Neural cell (in vitro differentiated cells): ENCODE measurements at regions not wholly inside any gene's neighbourhood (a gene's known extent, or its start where the extent isn't known, plus 50 kb on each side); places are given as distances from the start of the nearest gene placed in this dataset.

Experiments used
- H2AFZ ChIP-seq: fragments of 200-600, 300-800 bp; sonication (generic), shearing (Covaris generic); 2 replicates; pipeline ENCODE4 v1.6.0; 2014; ENCODE audit warnings: low read depth, mild to moderate bottlenecking, antibody characterized with exemption, low read length, moderate library complexity
- H3F3A ChIP-seq: fragments of 200-600 bp; shearing (Covaris generic); 2 replicates; pipeline ENCODE4 v1.6.1; 2016; ENCODE audit warnings: mild to moderate bottlenecking, moderate library complexity, mixed read lengths, antibody characterized with exemption, low read length; ENCODE audit not compliant: insufficient read depth, poor library complexity, severe bottlenecking
- H3K27ac ChIP-seq: fragments of 200-600, 300-800 bp; sonication (generic), shearing (Covaris generic); 2 replicates; pipeline ENCODE4 v1.5.1; 2014; ENCODE audit warnings: mild to moderate bottlenecking, low read length, moderate library complexity
- H3K27me3 ChIP-seq: fragments of 300-800, 200-600 bp; sonication (generic), shearing (Covaris generic); 2 replicates; pipeline ENCODE4 v1.6.0; 2014; ENCODE audit warnings: mild to moderate bottlenecking, low read depth, low read length, moderate library complexity; ENCODE audit not compliant: insufficient read depth
- H3K36me3 ChIP-seq: fragments of 300-800, 200-600 bp; sonication (generic), shearing (Covaris generic); 2 replicates; pipeline ENCODE4 v1.5.1; 2014; ENCODE audit warnings: mild to moderate bottlenecking, antibody characterized with exemption, low read length, moderate library complexity; ENCODE audit not compliant: insufficient read depth
- H3K4me2 ChIP-seq: fragments of 300-800, 200-600 bp; sonication (generic), shearing (Covaris generic); 2 replicates; pipeline ENCODE4 v1.6.0; 2014; ENCODE audit warnings: mild to moderate bottlenecking, low read length
- H3K4me3 ChIP-seq: fragments of 300-800, 200-600 bp; sonication (generic), shearing (Covaris generic); 2 replicates; pipeline ENCODE4 v1.5.1; 2014; ENCODE audit warnings: mild to moderate bottlenecking, low read length, moderate library complexity
- H3K79me2 ChIP-seq: fragments of 200-600 bp; shearing (Covaris generic); replicated peaks from 2 replicates; pipeline ENCODE4 v1.6.0; 2014; ENCODE audit warnings: mild to moderate bottlenecking, low read length, moderate library complexity; ENCODE audit not compliant: insufficient read depth
- H3K9ac ChIP-seq: fragments of 300-800, 200-600 bp; sonication (generic), shearing (Covaris generic); 2 replicates; pipeline ENCODE4 v1.6.1; 2016; ENCODE audit warnings: mild to moderate bottlenecking, low read length, mixed read lengths
- H3K9me2 ChIP-seq: fragments of 200-600 bp; shearing (Covaris generic); 2 replicates; pipeline ENCODE4 v1.6.1; 2016; ENCODE audit warnings: mild to moderate bottlenecking, low read length, mixed read lengths; ENCODE audit not compliant: insufficient read depth
- H3K9me3 ChIP-seq: fragments of 200-600, 300-800 bp; sonication (generic), shearing (Covaris generic); 2 replicates; pipeline ENCODE4 v1.6.1; 2016; ENCODE audit warnings: mild to moderate bottlenecking, mixed run types, low read length, moderate library complexity, mixed read lengths
- H4K20me1 ChIP-seq: fragments of 200-600 bp; shearing (Covaris generic); 2 replicates; pipeline ENCODE4 v1.6.1; 2016; ENCODE audit warnings: mild to moderate bottlenecking, mixed run types; ENCODE audit not compliant: insufficient read depth
- EP300 ChIP-seq: fragments of 450-650 bp; conservative IDR thresholded peaks from 2 replicates; pipeline ENCODE4 v1.6.1; 2014; ENCODE audit warnings: antibody characterized with exemption, mild to moderate bottlenecking, moderate library complexity; ENCODE audit not compliant: poor library complexity, severe bottlenecking
- EZH2 ChIP-seq: fragments of 200-600, 300-800 bp; shearing (Covaris generic), sonication (generic); IDR thresholded peaks from 2 replicates; pipeline ENCODE4 v1.6.1; 2014; ENCODE audit warnings: antibody characterized with exemption, low read length, borderline replicate concordance, mild to moderate bottlenecking; ENCODE audit not compliant: insufficient read depth, poor library complexity, severe bottlenecking
- MXI1 ChIP-seq: fragments of 450-650 bp; conservative IDR thresholded peaks from 2 replicates; pipeline ENCODE4 v1.6.1; 2014; ENCODE audit warnings: antibody characterized with exemption, mild to moderate bottlenecking; ENCODE audit not compliant: poor library complexity, severe bottlenecking
- POLR2AphosphoS5 ChIP-seq: IDR thresholded peaks from 2 replicates; pipeline ENCODE4 v1.6.1; 2012
- RAD21 ChIP-seq: fragments of 450-650 bp; conservative IDR thresholded peaks from 2 replicates; pipeline ENCODE4 v1.6.1; 2014; ENCODE audit warnings: antibody characterized with exemption, mild to moderate bottlenecking, moderate library complexity
- SMC3 ChIP-seq: fragments of 450-650 bp; conservative IDR thresholded peaks from 2 replicates; pipeline ENCODE4 v1.6.1; 2014; ENCODE audit warnings: antibody characterized with exemption, mild to moderate bottlenecking, moderate library complexity; ENCODE audit not compliant: poor library complexity
- TAF1 ChIP-seq: IDR thresholded peaks from 2 replicates; pipeline ENCODE4 v1.6.1; 2012; ENCODE audit warnings: low read depth
- TF ChIP-seq, protein P1 (sequence below): IDR thresholded peaks from 2 replicates; pipeline ENCODE4 v1.6.1; 2012; ENCODE audit warnings: borderline replicate concordance
- TF ChIP-seq, protein P2 (sequence below): fragments of 450-650 bp; IDR thresholded peaks from 2 replicates; pipeline ENCODE4 v1.5.1; 2014; ENCODE audit warnings: antibody characterized with exemption, mild to moderate bottlenecking, moderate library complexity; ENCODE audit not compliant: poor library complexity, severe bottlenecking

DNA sequence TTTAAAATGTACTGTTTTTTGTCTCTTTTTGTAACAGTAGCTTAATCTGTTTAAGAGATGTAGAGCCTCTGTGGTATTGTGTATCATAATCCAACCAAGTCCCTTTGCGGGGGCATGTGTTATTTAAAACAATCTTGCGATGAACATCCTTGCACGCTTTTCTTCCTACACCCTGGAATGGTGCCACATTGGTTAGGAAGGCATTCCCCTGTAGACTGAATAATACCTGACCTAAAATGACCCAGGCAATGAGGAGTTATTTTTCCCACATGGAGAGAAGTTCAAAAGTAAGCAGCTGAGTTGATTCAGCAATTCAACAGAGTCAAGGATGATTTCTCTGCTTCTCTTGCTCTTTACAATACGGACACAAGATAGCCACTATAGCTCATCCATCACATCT is 142.0 kb upstream of the PMEPA1 start:
- H3K9me2 ChIP-seq: no peaks in the 10 kb centered on the region
- no peaks in the 10 kb centered on the region for H3K36me3 ChIP-seq
- H2AFZ ChIP-seq: no peak overlapping the region
- no peak overlapping the region for H3K27ac ChIP-seq
- TF ChIP-seq SMC3: no peak
- TF ChIP-seq MXI1: no peak
- no peak for TF ChIP-seq EZH2
- TF ChIP-seq TAF1: no peak
- TF ChIP-seq, protein P1, sequence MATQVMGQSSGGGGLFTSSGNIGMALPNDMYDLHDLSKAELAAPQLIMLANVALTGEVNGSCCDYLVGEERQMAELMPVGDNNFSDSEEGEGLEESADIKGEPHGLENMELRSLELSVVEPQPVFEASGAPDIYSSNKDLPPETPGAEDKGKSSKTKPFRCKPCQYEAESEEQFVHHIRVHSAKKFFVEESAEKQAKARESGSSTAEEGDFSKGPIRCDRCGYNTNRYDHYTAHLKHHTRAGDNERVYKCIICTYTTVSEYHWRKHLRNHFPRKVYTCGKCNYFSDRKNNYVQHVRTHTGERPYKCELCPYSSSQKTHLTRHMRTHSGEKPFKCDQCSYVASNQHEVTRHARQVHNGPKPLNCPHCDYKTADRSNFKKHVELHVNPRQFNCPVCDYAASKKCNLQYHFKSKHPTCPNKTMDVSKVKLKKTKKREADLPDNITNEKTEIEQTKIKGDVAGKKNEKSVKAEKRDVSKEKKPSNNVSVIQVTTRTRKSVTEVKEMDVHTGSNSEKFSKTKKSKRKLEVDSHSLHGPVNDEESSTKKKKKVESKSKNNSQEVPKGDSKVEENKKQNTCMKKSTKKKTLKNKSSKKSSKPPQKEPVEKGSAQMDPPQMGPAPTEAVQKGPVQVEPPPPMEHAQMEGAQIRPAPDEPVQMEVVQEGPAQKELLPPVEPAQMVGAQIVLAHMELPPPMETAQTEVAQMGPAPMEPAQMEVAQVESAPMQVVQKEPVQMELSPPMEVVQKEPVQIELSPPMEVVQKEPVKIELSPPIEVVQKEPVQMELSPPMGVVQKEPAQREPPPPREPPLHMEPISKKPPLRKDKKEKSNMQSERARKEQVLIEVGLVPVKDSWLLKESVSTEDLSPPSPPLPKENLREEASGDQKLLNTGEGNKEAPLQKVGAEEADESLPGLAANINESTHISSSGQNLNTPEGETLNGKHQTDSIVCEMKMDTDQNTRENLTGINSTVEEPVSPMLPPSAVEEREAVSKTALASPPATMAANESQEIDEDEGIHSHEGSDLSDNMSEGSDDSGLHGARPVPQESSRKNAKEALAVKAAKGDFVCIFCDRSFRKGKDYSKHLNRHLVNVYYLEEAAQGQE: no peak
- no peak for TF ChIP-seq RAD21
- no peak for TF ChIP-seq EP300
- TF ChIP-seq, protein P2, sequence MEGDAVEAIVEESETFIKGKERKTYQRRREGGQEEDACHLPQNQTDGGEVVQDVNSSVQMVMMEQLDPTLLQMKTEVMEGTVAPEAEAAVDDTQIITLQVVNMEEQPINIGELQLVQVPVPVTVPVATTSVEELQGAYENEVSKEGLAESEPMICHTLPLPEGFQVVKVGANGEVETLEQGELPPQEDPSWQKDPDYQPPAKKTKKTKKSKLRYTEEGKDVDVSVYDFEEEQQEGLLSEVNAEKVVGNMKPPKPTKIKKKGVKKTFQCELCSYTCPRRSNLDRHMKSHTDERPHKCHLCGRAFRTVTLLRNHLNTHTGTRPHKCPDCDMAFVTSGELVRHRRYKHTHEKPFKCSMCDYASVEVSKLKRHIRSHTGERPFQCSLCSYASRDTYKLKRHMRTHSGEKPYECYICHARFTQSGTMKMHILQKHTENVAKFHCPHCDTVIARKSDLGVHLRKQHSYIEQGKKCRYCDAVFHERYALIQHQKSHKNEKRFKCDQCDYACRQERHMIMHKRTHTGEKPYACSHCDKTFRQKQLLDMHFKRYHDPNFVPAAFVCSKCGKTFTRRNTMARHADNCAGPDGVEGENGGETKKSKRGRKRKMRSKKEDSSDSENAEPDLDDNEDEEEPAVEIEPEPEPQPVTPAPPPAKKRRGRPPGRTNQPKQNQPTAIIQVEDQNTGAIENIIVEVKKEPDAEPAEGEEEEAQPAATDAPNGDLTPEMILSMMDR: no peak
- TF ChIP-seq POLR2AphosphoS5: no peak
- H3K79me2 ChIP-seq: no peaks in the 10 kb centered on the region
- no peaks in the 10 kb centered on the region for H3K27me3 ChIP-seq
- no peak overlapping the region for H3K9ac ChIP-seq
- no peak overlapping the region for H3K4me2 ChIP-seq
- H3K4me3 ChIP-seq: no peak overlapping the region
- H3F3A ChIP-seq: no peaks in the 10 kb centered on the region
- no peaks in the 10 kb centered on the region for H4K20me1 ChIP-seq
- H3K9me3 ChIP-seq: no peaks in the 10 kb centered on the region

- TF ChIP-seq MXI1 (no peak), POLR2AphosphoS5 (no peak), EP300 (no peak), EZH2 (no peak), RAD21 (no peak), SMC3 (no peak), TAF1 (no peak)
- TF ChIP-seq, protein P1: no peak
- TF ChIP-seq, protein P2: no peak
- no peaks in the 10 kb centered on the region for H3F3A ChIP-seq
- H3K36me3 ChIP-seq: no peaks in the 10 kb centered on the region
- no peaks in the 10 kb centered on the region for H3K79me2 ChIP-seq
- no peaks in the 10 kb centered on the region for H3K9me2 ChIP-seq
- H3K9me3 ChIP-seq: no peaks in the 10 kb centered on the region
- no peak overlapping the region for H3K4me3 ChIP-seq
- H4K20me1 ChIP-seq: no peaks in the 10 kb centered on the region
- H3K27me3 ChIP-seq: no peaks in the 10 kb centered on the region
- no peak overlapping the region for H2AFZ ChIP-seq
- no peak overlapping the region for H3K4me2 ChIP-seq
- no peak overlapping the region for H3K9ac ChIP-seq
- no peak overlapping the region for H3K27ac ChIP-seq
These were observed 141.3 kb upstream of the PMEPA1 start for GRCh38 chr20:57851025-57851682.
